H1 (cell line): ENCODE measurements at regions not wholly inside any gene's neighbourhood (a gene's known extent, or its start where the extent isn't known, plus 50 kb on each side); places are given as distances from the start of the nearest gene placed in this dataset. TPM values are rescaled to one million over a fixed set of nuclear protein-coding genes. Genes with fewer than 3 reads are reported as not detected.

Experiments used
- small RNA-seq: library from polyadenylated mRNA; stranded (forward); fragments of <200 nt; extraction: miRNeasy Mini kit (QIAGEN cat#:217004); gene quantifications from one replicate; pipeline ENCODE3, GENCODE V24; 2013; ENCODE audit not compliant: insufficient read depth

Small RNAs in the stretch of these regions (small RNA-seq; reads per million reads assigned to genes)
- gene RF00019 = not detected
